OCI-LY7 (cell line): ENCODE measurements at regions not wholly inside any gene's neighbourhood (a gene's known extent, or its start where the extent isn't known, plus 50 kb on each side); places are given as distances from the start of the nearest gene placed in this dataset.

Experiments used
- BruUV-seq: library from RNA; stranded (reverse); fragments of 400-500 nt; replicated peaks from 2 replicates; lab custom pipeline; 2021; lab: Mats Ljungman, UMichigan
- CTCF ChIA-PET: fragments of 300-600 bp; sonication (Branson Sonifier 250); formaldehyde crosslinking; loops from one replicate; lab custom pipeline; 2022; ENCODE audit warnings: antibody characterized with exemption; ENCODE audit not compliant: unreplicated experiment; lab: Charles Lee
- POLR2A ChIA-PET: fragments of 300-600 bp; sonication (Branson Sonifier 250); formaldehyde crosslinking; loops from one replicate; lab custom pipeline; 2022; ENCODE audit warnings: antibody characterized with exemption; lab: Charles Lee
- DNase-seq: peaks from one replicate; pipeline ENCODE4 v3.0.0-alpha.2; 2015; ENCODE audit warnings: low spot score
- H2AFZ ChIP-seq: fragments of 200-600 bp; sonication (generic), shearing (Covaris generic); 2 replicates; pipeline ENCODE4 v1.6.1; 2014; ENCODE audit warnings: mild to moderate bottlenecking, antibody characterized with exemption, low read length, moderate library complexity
- H3K27ac ChIP-seq: fragments of 200-600 bp; sonication (generic); 2 replicates; pipeline ENCODE4 v1.5.1; 2014; ENCODE audit warnings: mixed run types, low read depth, mild to moderate bottlenecking, moderate library complexity, low read length, inconsistent platforms; ENCODE audit not compliant: poor library complexity, severe bottlenecking
- H3K36me3 ChIP-seq: fragments of 200-600 bp; sonication (generic); 2 replicates; pipeline ENCODE4 v1.6.1; 2014; ENCODE audit warnings: mild to moderate bottlenecking, antibody characterized with exemption, low read length, moderate library complexity, mixed read lengths; ENCODE audit not compliant: insufficient read depth
- H3K4me1 ChIP-seq: fragments of 200-600 bp; sonication (generic); 2 replicates; pipeline ENCODE4 v1.5.1; 2014; ENCODE audit warnings: mild to moderate bottlenecking, low read length; ENCODE audit not compliant: insufficient read depth, poor library complexity, severe bottlenecking
- H3K4me2 ChIP-seq: fragments of 200-600 bp; sonication (generic); 2 replicates; pipeline ENCODE4 v1.6.1; 2014; ENCODE audit warnings: mild to moderate bottlenecking, low read length
- H3K4me3 ChIP-seq: fragments of 200-600 bp; sonication (generic); 2 replicates; pipeline ENCODE4 v1.5.1; 2014; ENCODE audit warnings: mild to moderate bottlenecking, low read depth, low read length; ENCODE audit not compliant: poor library complexity, severe bottlenecking
- H3K79me2 ChIP-seq: fragments of 200-600 bp; sonication (generic); 2 replicates; pipeline ENCODE4 v1.6.1; 2016; ENCODE audit warnings: low read depth, mild to moderate bottlenecking, low read length, moderate library complexity, mixed read lengths; ENCODE audit not compliant: insufficient read depth
- H3K9me2 ChIP-seq: fragments of 200-600 bp; sonication (generic); 2 replicates; pipeline ENCODE4 v1.6.1; 2016; ENCODE audit warnings: mild to moderate bottlenecking, low read length, mixed read lengths; ENCODE audit not compliant: insufficient read depth
- H3K9me3 ChIP-seq: fragments of 200-600 bp; sonication (generic); 2 replicates; pipeline ENCODE4 v1.6.1; 2014; ENCODE audit warnings: mild to moderate bottlenecking, mixed run types, low read length, mixed read lengths
- H4K20me1 ChIP-seq: fragments of 200-600 bp; sonication (generic); 2 replicates; pipeline ENCODE4 v1.6.1; 2014; ENCODE audit warnings: mild to moderate bottlenecking, antibody characterized with exemption, low read length, moderate library complexity, mixed read lengths; ENCODE audit not compliant: insufficient read depth
- CTCF ChIP-seq: fragments of 200-600 bp; sonication (generic); conservative IDR thresholded peaks from 2 replicates; pipeline ENCODE4 v1.5.1; 2014; ENCODE audit warnings: mild to moderate bottlenecking, antibody characterized with exemption, low read length, moderate library complexity, mixed read lengths
- EZH2phosphoT487 ChIP-seq: fragments of 200-600 bp; sonication (generic); IDR thresholded peaks from 2 replicates; pipeline ENCODE4 v1.6.1; 2018; ENCODE audit warnings: low read depth, borderline replicate concordance, mild to moderate bottlenecking, mixed run types, antibody characterized with exemption, low read length, moderate library complexity, mixed read lengths
- intact Hi-C: fragments of 100-400 bp; cut with micrococcal nuclease; formaldehyde crosslinking; loops from one replicate; pipeline ENCODE4 v1.10.0; 2022; ENCODE audit not compliant: unreplicated experiment

GRCh38 chr11:19570889-19571288 is 141.7 kb upstream of the NAV2 start:
- no TSS peak for BruUV-seq

GRCh38 chr11:19567996-19568395 is 144.6 kb upstream of the NAV2 start:
- no peaks in the 10 kb centered on the region for H3K9me2 ChIP-seq
- POLR2A ChIA-PET = no interaction called here
- H3K27ac ChIP-seq = no peak overlapping the region
- no peak for DNase-seq
- H3K36me3 ChIP-seq = no peaks in the 10 kb centered on the region
- no peak overlapping the region for H3K4me2 ChIP-seq
- CTCF ChIA-PET = no interaction called here
- H3K4me3 ChIP-seq = no peak overlapping the region
- BruUV-seq = no TSS peak
- no peak overlapping the region for H2AFZ ChIP-seq
- intact Hi-C loops = no loop called here
- no peaks in the 10 kb centered on the region for H3K4me1 ChIP-seq
- no peaks in the 10 kb centered on the region for H3K9me3 ChIP-seq
- no peaks in the 10 kb centered on the region for H4K20me1 ChIP-seq
- TF ChIP-seq EZH2phosphoT487 = no peak
- TF ChIP-seq CTCF = no peak
- H3K79me2 ChIP-seq = no peaks in the 10 kb centered on the region

More at GRCh38 chr11:19570889-19571288, 141.7 kb upstream of the NAV2 start:
- no peaks in the 10 kb centered on the region for H3K36me3 ChIP-seq
- H3K4me1 ChIP-seq = no peaks in the 10 kb centered on the region
- ChIA-PET CTCF (no interaction called here), POLR2A (interaction anchor here (0.5 kb wide), 1 partner anchor 442 kb away, joined by 3 read pairs; no protein-coding TSS in a partner anchor)
- H3K4me2 ChIP-seq = no peak overlapping the region
- H3K79me2 ChIP-seq = no peaks in the 10 kb centered on the region
- intact Hi-C loops = no loop called here
- H4K20me1 ChIP-seq = no peaks in the 10 kb centered on the region
- H3K27ac ChIP-seq = no peak overlapping the region
- H2AFZ ChIP-seq = no peak overlapping the region
- no peaks in the 10 kb centered on the region for H3K9me3 ChIP-seq
- no peak overlapping the region for H3K4me3 ChIP-seq
- TF ChIP-seq EZH2phosphoT487 (no peak), CTCF (no peak)
- H3K9me2 ChIP-seq = no peaks in the 10 kb centered on the region
- no peak for DNase-seq

- intact Hi-C loops = no loop called here
- CTCF ChIA-PET = no interaction called here
Observed at GRCh38 chr11:19566583-19567379, 145.9 kb upstream of the NAV2 start.

More at GRCh38 chr11:19566583-19567379, 145.9 kb upstream of the NAV2 start:
- no peaks in the 10 kb centered on the region for H3K9me3 ChIP-seq
- no peaks in the 10 kb centered on the region for H3K4me1 ChIP-seq
- H3K9me2 ChIP-seq = no peaks in the 10 kb centered on the region
- H3K79me2 ChIP-seq = no peaks in the 10 kb centered on the region
- BruUV-seq = no TSS peak
- H3K4me3 ChIP-seq = no peak overlapping the region
- no peaks in the 10 kb centered on the region for H3K36me3 ChIP-seq
- no peak for DNase-seq
- POLR2A ChIA-PET = interaction anchor here (1.0 to 1.2 kb wide), 2 partner anchors 20 to 272 kb away, joined by 3 read pairs; no protein-coding TSS in a partner anchor
- no peaks in the 10 kb centered on the region for H4K20me1 ChIP-seq
- no peak for TF ChIP-seq CTCF
- TF ChIP-seq EZH2phosphoT487 = no peak
- H3K27ac ChIP-seq = no peak overlapping the region
- H3K4me2 ChIP-seq = no peak overlapping the region
- no peak overlapping the region for H2AFZ ChIP-seq
